Right lobe of liver (tissue), 4 donors: ENCODE measurements at regions not wholly inside any gene's neighbourhood (a gene's known extent, or its start where the extent isn't known, plus 50 kb on each side); places are given as distances from the start of the nearest gene placed in this dataset.

Experiments
- POLR2A ChIP-seq: fragments of 450-650 bp; IDR thresholded peaks from one replicate; pipeline ENCODE4 v1.6.1; 2017; ENCODE audit warnings: antibody characterized with exemption, mild to moderate bottlenecking
- TF ChIP-seq, protein P1 (sequence below), 4 donors: fragments of 200-600 bp in 3 of 4; fragments of 450-650 bp in 1 of 4; IDR thresholded peaks; one replicate each; pipeline versions ENCODE4 v1.5.1 to v1.8.0; 2016 to 2022; ENCODE audit warnings: antibody characterized with exemption in 4 of 4, mild to moderate bottlenecking in 2 of 4
- donor health status: DM: no; HTN: no; CAD: no.
- donor health status: DM: no; HTN: no; CAD: no.
- donor health status: DM: no; HTN: yes; CAD: no.

- TF ChIP-seq, protein P1, sequence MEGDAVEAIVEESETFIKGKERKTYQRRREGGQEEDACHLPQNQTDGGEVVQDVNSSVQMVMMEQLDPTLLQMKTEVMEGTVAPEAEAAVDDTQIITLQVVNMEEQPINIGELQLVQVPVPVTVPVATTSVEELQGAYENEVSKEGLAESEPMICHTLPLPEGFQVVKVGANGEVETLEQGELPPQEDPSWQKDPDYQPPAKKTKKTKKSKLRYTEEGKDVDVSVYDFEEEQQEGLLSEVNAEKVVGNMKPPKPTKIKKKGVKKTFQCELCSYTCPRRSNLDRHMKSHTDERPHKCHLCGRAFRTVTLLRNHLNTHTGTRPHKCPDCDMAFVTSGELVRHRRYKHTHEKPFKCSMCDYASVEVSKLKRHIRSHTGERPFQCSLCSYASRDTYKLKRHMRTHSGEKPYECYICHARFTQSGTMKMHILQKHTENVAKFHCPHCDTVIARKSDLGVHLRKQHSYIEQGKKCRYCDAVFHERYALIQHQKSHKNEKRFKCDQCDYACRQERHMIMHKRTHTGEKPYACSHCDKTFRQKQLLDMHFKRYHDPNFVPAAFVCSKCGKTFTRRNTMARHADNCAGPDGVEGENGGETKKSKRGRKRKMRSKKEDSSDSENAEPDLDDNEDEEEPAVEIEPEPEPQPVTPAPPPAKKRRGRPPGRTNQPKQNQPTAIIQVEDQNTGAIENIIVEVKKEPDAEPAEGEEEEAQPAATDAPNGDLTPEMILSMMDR (IDR thresholded peaks at IDR 0.05): no peak
- no peak for TF ChIP-seq POLR2A
Measured at GRCh38 chr10:21175797-21176196, 278.7 kb upstream of the NEBL start.
